Thymus (tissue), 11 donors: ENCODE measurements at regions not wholly inside any gene's neighbourhood (a gene's known extent, or its start where the extent isn't known, plus 50 kb on each side); places are given as distances from the start of the nearest gene placed in this dataset.

Experiments
- DNase-seq, 9 donors: peaks; one replicate each; pipeline ENCODE4 v3.0.0-alpha.2; 2013; ENCODE audit warnings: low spot score in 9 of 9, low read depth in 6 of 9, missing footprints in 1 of 9
- H3K27ac ChIP-seq, 2 donors: one replicate each; pipeline ENCODE4 v1.5.1; 2013; ENCODE audit warnings: control low read depth in 1 of 2, low read depth in 1 of 2, low read length in 1 of 2, mild to moderate bottlenecking in 1 of 2, moderate library complexity in 1 of 2
- H3K27me3 ChIP-seq, 2 donors: one replicate each; pipeline ENCODE4 v1.5.1; 2013; ENCODE audit warnings: low read length in 1 of 2; ENCODE audit not compliant: control insufficient read depth in 2 of 2, insufficient read depth in 1 of 2
- H3K36me3 ChIP-seq, 2 donors: one replicate each; pipeline ENCODE4 v1.5.1; 2013; ENCODE audit warnings: low read length in 1 of 2, mild to moderate bottlenecking in 1 of 2, moderate library complexity in 1 of 2; ENCODE audit not compliant: control insufficient read depth in 2 of 2, insufficient read depth in 2 of 2
- H3K4me1 ChIP-seq, 2 donors: one replicate each; pipeline ENCODE4 v1.5.1; 2013; ENCODE audit warnings: low read length in 2 of 2; ENCODE audit not compliant: control insufficient read depth in 2 of 2, insufficient read depth in 2 of 2
- H3K4me3 ChIP-seq, 2 donors: one replicate each; pipeline ENCODE4 v1.5.1; 2013; ENCODE audit warnings: low read length in 2 of 2, control low read depth in 1 of 2, mild to moderate bottlenecking in 1 of 2
- H3K9me3 ChIP-seq, 2 donors: one replicate each; pipeline ENCODE4 v1.5.1; 2013; ENCODE audit warnings: low read length in 1 of 2, mild to moderate bottlenecking in 1 of 2; ENCODE audit not compliant: control insufficient read depth in 2 of 2, insufficient read depth in 1 of 2
- WGBS: extraction: QIAGEN DNeasy Blood & Tissue Kit; methylation state at CpG from one replicate; pipeline ENCODE4 v1.1.7; 2013; 5-methylcytosine and 5-hydroxymethylcytosine counted together
- donor health status: healthy.

DNA sequence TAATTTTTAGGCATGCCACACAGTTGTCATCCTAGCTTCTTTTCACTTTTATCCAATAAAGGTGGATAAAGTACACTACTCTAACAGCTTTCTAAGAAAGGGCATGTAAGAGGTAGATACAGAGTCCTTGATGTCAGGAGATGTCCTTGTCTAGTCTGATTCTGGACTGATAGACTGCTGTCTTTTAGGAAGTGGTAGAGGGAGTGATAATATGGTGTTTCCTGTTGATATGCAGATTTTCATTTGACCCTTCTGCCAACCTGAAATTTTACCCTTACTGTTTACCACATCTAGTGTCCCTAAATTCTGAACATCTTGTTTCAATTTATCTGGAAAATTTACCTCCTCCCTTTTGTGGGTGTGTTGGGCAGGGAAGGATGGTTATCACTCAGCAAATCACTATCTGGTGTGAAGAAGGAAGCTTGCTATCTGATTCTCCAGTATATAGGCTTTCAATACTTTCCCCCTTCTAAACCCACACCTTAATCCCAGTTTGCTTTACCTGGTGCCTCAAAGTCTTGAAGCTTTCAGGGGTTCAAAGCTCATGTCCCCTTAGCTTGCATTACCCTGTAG lies 354.9 kb upstream of the SNX7 start:
- Histone ChIP-seq H3K4me1 (no peaks in the 10 kb centered on the region), H3K4me3 (no peak overlapping the region), H3K36me3 (no peaks in the 10 kb centered on the region), H3K27ac (no peak overlapping the region), H3K27me3 (no peaks in the 10 kb centered on the region), H3K9me3 (no peaks in the 10 kb centered on the region)
- DNase-seq, result no peak

- WGBS, result 95% methylated on average over 2 of the region's 2 CpGs
- H3K27me3 ChIP-seq, result no peaks in the 10 kb centered on the region
- H3K36me3 ChIP-seq, result no peaks in the 10 kb centered on the region
Observed at GRCh38 chr1:98305362-98305761, 356.2 kb upstream of the SNX7 start.

GRCh38 chr1:98304888-98305287 lies 356.6 kb upstream of the SNX7 start:
- H3K27ac ChIP-seq, result no peak overlapping the region
- no peaks in the 10 kb centered on the region for H3K9me3 ChIP-seq
- H3K4me1 ChIP-seq, result no peaks in the 10 kb centered on the region
- no peak overlapping the region for H3K4me3 ChIP-seq
- DNase-seq, result no peak
- no peaks in the 10 kb centered on the region for H3K36me3 ChIP-seq
- H3K27me3 ChIP-seq, result no peaks in the 10 kb centered on the region

More at GRCh38 chr1:98305362-98305761, 356.2 kb upstream of the SNX7 start:
- DNase-seq, result no peak
- Histone ChIP-seq H3K9me3 (no peaks in the 10 kb centered on the region), H3K4me3 (no peak overlapping the region), H3K27ac (no peak overlapping the region), H3K4me1 (no peaks in the 10 kb centered on the region)

- Histone ChIP-seq H3K4me1 (no peaks in the 10 kb centered on the region), H3K4me3 (no peak overlapping the region), H3K9me3 (no peaks in the 10 kb centered on the region), H3K27ac (no peak overlapping the region), H3K36me3 (no peaks in the 10 kb centered on the region), H3K27me3 (no peaks in the 10 kb centered on the region)
- no peak for DNase-seq
- WGBS, result 98% methylated on average over 3 of the region's 3 CpGs
Observed at GRCh38 chr1:98299861-98300260, 361.7 kb upstream of the SNX7 start.

- Histone ChIP-seq H3K36me3 (no peaks in the 10 kb centered on the region), H3K9me3 (no peaks in the 10 kb centered on the region), H3K27ac (no peak overlapping the region), H3K4me1 (no peaks in the 10 kb centered on the region), H3K27me3 (no peaks in the 10 kb centered on the region), H3K4me3 (no peak overlapping the region)
- no peak for DNase-seq
Observed at GRCh38 chr1:98299313-98299712, 362.2 kb upstream of the SNX7 start.

GRCh38 chr1:98298319-98298718 lies 363.2 kb upstream of the SNX7 start:
- WGBS, result 96% methylated on average over 2 of the region's 2 CpGs
- no peaks in the 10 kb centered on the region for H3K27me3 ChIP-seq
- H3K4me1 ChIP-seq, result no peaks in the 10 kb centered on the region
- no peaks in the 10 kb centered on the region for H3K36me3 ChIP-seq
- H3K9me3 ChIP-seq, result no peaks in the 10 kb centered on the region
- H3K27ac ChIP-seq, result no peak overlapping the region
- no peak for DNase-seq
- no peak overlapping the region for H3K4me3 ChIP-seq

DNA sequence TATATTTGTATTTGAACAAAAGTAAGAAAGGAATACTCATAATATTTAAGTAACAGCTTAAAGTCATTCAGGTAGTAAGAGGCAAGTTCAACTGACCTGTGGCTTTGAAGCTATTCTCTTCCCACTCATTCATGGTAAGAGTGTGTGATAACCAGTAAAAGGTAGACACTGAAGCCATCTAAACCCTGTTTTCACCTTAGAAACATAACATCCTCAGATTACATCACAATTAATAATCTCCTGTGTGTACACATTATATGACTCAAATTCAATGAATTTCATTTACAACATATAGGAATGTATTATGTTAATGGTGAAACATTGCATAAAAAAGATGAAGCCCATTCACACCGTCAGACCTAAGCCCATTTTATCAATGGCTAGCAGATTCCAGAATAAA lies 364.8 kb upstream of the SNX7 start:
- no peaks in the 10 kb centered on the region for H3K27me3 ChIP-seq
- H3K36me3 ChIP-seq, result no peaks in the 10 kb centered on the region
- no peaks in the 10 kb centered on the region for H3K9me3 ChIP-seq
- H3K4me1 ChIP-seq, result no peaks in the 10 kb centered on the region
- 96% methylated on average over 1 of the region's 1 CpG for WGBS
- H3K27ac ChIP-seq, result no peak overlapping the region
- no peak for DNase-seq
- no peak overlapping the region for H3K4me3 ChIP-seq

GRCh38 chr1:98294127-98294526 lies 367.4 kb upstream of the SNX7 start:
- Histone ChIP-seq H3K36me3 (no peaks in the 10 kb centered on the region), H3K4me1 (no peaks in the 10 kb centered on the region), H3K27ac (no peak overlapping the region), H3K27me3 (no peaks in the 10 kb centered on the region), H3K4me3 (no peak overlapping the region), H3K9me3 (no peaks in the 10 kb centered on the region)
- WGBS, result 72% methylated on average over 2 of the region's 2 CpGs
- no peak for DNase-seq

- Histone ChIP-seq H3K36me3 (no peaks in the 10 kb centered on the region), H3K4me3 (no peak overlapping the region), H3K9me3 (no peaks in the 10 kb centered on the region), H3K4me1 (no peaks in the 10 kb centered on the region), H3K27me3 (no peaks in the 10 kb centered on the region), H3K27ac (no peak overlapping the region)
- DNase-seq, result no peak
Observed at GRCh38 chr1:98292994-98293393, 368.5 kb upstream of the SNX7 start.

DNA sequence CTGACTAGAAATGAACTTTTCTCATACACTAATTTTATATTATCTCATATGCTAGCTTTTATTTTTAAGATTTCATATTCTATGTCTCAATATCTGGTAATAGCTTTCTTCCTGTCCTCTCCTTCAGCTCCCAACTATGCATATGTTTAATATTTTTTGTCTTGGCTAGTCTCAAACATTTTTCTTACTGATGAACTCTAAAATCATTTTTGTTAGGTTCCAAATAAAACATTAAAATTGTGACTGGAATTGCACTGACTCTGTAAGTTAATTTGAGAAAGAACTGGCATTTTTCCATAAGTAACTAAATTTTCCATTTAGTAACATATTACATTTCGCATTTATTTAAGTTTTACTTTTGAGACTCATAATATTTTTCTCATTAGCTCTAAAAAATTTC lies 368.5 kb upstream of the DPYD start:
- Histone ChIP-seq H3K4me1 (no peaks in the 10 kb centered on the region), H3K27me3 (no peaks in the 10 kb centered on the region), H3K4me3 (no peak overlapping the region), H3K36me3 (no peaks in the 10 kb centered on the region), H3K27ac (no peak overlapping the region), H3K9me3 (no peaks in the 10 kb centered on the region)
- 90% methylated on average over 1 of the region's 1 CpG for WGBS
- DNase-seq, result no peak
